ENCODE measurements at regions not wholly inside any gene's neighbourhood (a gene's known extent, or its start where the extent isn't known, plus 50 kb on each side); places are given as distances from the start of the nearest gene placed in this dataset.

- no peak for DNase-seq
These were observed 447.9 kb upstream of the ACVR2A start for GRCh38 chr2:147396890-147397289.

- DNase-seq, result no peak
These were observed 450.5 kb upstream of the ACVR2A start for GRCh38 chr2:147394179-147394790.

GRCh38 chr2:147392180-147392579 is 452.6 kb upstream of the ACVR2A start:
- DNase-seq, result no peak

- no peak for DNase-seq
These were observed 454.4 kb upstream of the ACVR2A start for GRCh38 chr2:147390475-147390874.

GRCh38 chr2:147389218-147389617 is 455.6 kb upstream of the ACVR2A start:
- DNase-seq, result peak; percentile 83

GRCh38 chr2:147388217-147388616 is 456.6 kb upstream of the ACVR2A start:
- no peak for DNase-seq

GRCh38 chr2:147386284-147386683 is 458.5 kb upstream of the ACVR2A start:
- no peak for DNase-seq

- DNase-seq, result no peak
These were observed 459.2 kb upstream of the ACVR2A start for GRCh38 chr2:147385600-147385999.

- DNase-seq, result no peak
These were observed 460.2 kb upstream of the ACVR2A start for GRCh38 chr2:147384659-147385058.

GRCh38 chr2:147382322-147382948 is 462.4 kb upstream of the ACVR2A start:
- DNase-seq, result peak; percentile 90

- DNase-seq, result no peak
These were observed 466.4 kb upstream of the ACVR2A start for GRCh38 chr2:147378403-147378802.

GRCh38 chr2:147375073-147375472 is 469.8 kb upstream of the ACVR2A start:
- no peak for DNase-seq

- peak; percentile 18 for DNase-seq
These were observed 470.4 kb upstream of the ACVR2A start for GRCh38 chr2:147374423-147374811.

- no peak for DNase-seq
These were observed 470.9 kb upstream of the ACVR2A start for GRCh38 chr2:147373800-147374422.

- DNase-seq, result no peak
These were observed 476.5 kb upstream of the ACVR2A start for GRCh38 chr2:147368306-147368705.

GRCh38 chr2:147366279-147366678 is 478.6 kb upstream of the ACVR2A start:
- DNase-seq, result no peak

GRCh38 chr2:147365622-147366021 is 479.2 kb upstream of the ACVR2A start:
- no peak for DNase-seq

GRCh38 chr2:147364597-147364996 is 480.2 kb upstream of the ACVR2A start:
- DNase-seq, result no peak

GRCh38 chr2:147363181-147363580 is 481.6 kb upstream of the ACVR2A start:
- no peak for DNase-seq

GRCh38 chr2:147358375-147358774 is 486.5 kb upstream of the ACVR2A start:
- DNase-seq, result no peak

GRCh38 chr2:147356157-147356556 is 488.7 kb upstream of the ACVR2A start:
- DNase-seq, result no peak

- no peak for DNase-seq
These were observed 489.1 kb upstream of the ACVR2A start for GRCh38 chr2:147355706-147356105.

- no peak for DNase-seq
These were observed 491.8 kb upstream of the ACVR2A start for GRCh38 chr2:147353072-147353381.

- no peak for DNase-seq
These were observed 492.4 kb upstream of the ACVR2A start for GRCh38 chr2:147352264-147353071.

All from DMS79 treated with DMSO at 0.1 percent for 48 hours (cell line).